ENCODE measurements at regions not wholly inside any gene's neighbourhood (a gene's known extent, or its start where the extent isn't known, plus 50 kb on each side); places are given as distances from the start of the nearest gene placed in this dataset.

- TF ChIP-seq GLIS3 (CRISPR knock-in tag; IDR thresholded peaks at IDR 0.05) (no peak), CSDC2 (CRISPR knock-in tag; IDR thresholded peaks at IDR 0.05) (no peak), CREB5 (CRISPR knock-in tag; IDR thresholded peaks at IDR 0.05; ENCODE audit: low read depth) (no peak), ZNF70 (CRISPR knock-in tag; IDR thresholded peaks at IDR 0.05) (no peak), TOX (CRISPR knock-in tag; IDR thresholded peaks at IDR 0.05; ENCODE audit: borderline replicate concordance) (no peak), PATZ1 (CRISPR knock-in tag; IDR thresholded peaks at IDR 0.05; ENCODE audit: borderline replicate concordance) (no peak), PPARA (CRISPR knock-in tag; IDR thresholded peaks at IDR 0.05; ENCODE audit: borderline replicate concordance) (no peak), ZC3H10 (CRISPR knock-in tag; IDR thresholded peaks at IDR 0.05) (no peak), ZFP30 (CRISPR knock-in tag; IDR thresholded peaks at IDR 0.05) (no peak), OSR1 (CRISPR knock-in tag; IDR thresholded peaks at IDR 0.05) (no peak), ARNTL (CRISPR knock-in tag; IDR thresholded peaks at IDR 0.05; ENCODE audit: borderline replicate concordance, low read depth) (no peak), ZNF565 (CRISPR knock-in tag; conservative IDR thresholded peaks at IDR 0.05; ENCODE audit: low read depth) (no peak)
Measured at GRCh38 chr12:92437452-92437851, 265.3 kb upstream of the PLEKHG7 start.

Data from SK-N-SH treated with all-trans-retinoic acid at 6 μM for 48 hours (cell line).